BLaER1 (cell line): ENCODE measurements at regions not wholly inside any gene's neighbourhood (a gene's known extent, or its start where the extent isn't known, plus 50 kb on each side); places are given as distances from the start of the nearest gene placed in this dataset.

Experiments
- H3K27ac ChIP-seq: shearing (Covaris generic); formaldehyde crosslinking; 2 replicates; pipeline ENCODE4 v1.8.1; 2022
- H3K27me3 ChIP-seq: shearing (Covaris generic); formaldehyde crosslinking; 2 replicates; pipeline ENCODE4 v1.8.1; 2022
- H3K36me3 ChIP-seq: shearing (Covaris generic); formaldehyde crosslinking; 2 replicates; pipeline ENCODE4 v1.8.1; 2022
- H3K4me1 ChIP-seq: shearing (Covaris generic); formaldehyde crosslinking; 2 replicates; pipeline ENCODE4 v1.8.1; 2022
- H3K4me2 ChIP-seq: shearing (Covaris generic); formaldehyde crosslinking; 2 replicates; pipeline ENCODE4 v1.8.1; 2022
- H3K4me3 ChIP-seq: shearing (Covaris generic); formaldehyde crosslinking; 2 replicates; pipeline ENCODE4 v1.8.1; 2022
- H3K9ac ChIP-seq: shearing (Covaris generic); formaldehyde crosslinking; 2 replicates; pipeline ENCODE4 v1.8.1; 2022
- H3K9me3 ChIP-seq: shearing (Covaris generic); formaldehyde crosslinking; 2 replicates; pipeline ENCODE4 v1.8.1; 2022
- H4K20me1 ChIP-seq: shearing (Covaris generic); formaldehyde crosslinking; 2 replicates; pipeline ENCODE4 v1.8.1; 2022
- Cebpa-rat ChIP-seq: shearing (Covaris generic); IDR thresholded peaks from 2 replicates; pipeline ENCODE4 v1.8.1; 2022

GRCh38 chr20:21622097-21622857 is 83.2 kb upstream of the PAX1 start:
- Histone ChIP-seq H3K27me3 (no peaks in the 10 kb centered on the region), H3K4me1 (peaks cover 23% of the 10 kb centered on the region), H3K9ac (no peak overlapping the region), H3K36me3 (no peaks in the 10 kb centered on the region), H3K9me3 (peaks cover 32% of the 10 kb centered on the region), H3K27ac (no peak overlapping the region), H3K4me3 (no peak overlapping the region), H4K20me1 (no peaks in the 10 kb centered on the region), H3K4me2 (no peak overlapping the region)
- TF ChIP-seq Cebpa-rat = no peak

- H3K4me1 ChIP-seq = peaks cover 24% of the 10 kb centered on the region
- no peak overlapping the region for H3K9ac ChIP-seq
- H3K9me3 ChIP-seq = peaks cover 10% of the 10 kb centered on the region
- H3K27ac ChIP-seq = no peak overlapping the region
- no peak overlapping the region for H3K4me3 ChIP-seq
- no peaks in the 10 kb centered on the region for H4K20me1 ChIP-seq
- H3K27me3 ChIP-seq = no peaks in the 10 kb centered on the region
- H3K36me3 ChIP-seq = no peaks in the 10 kb centered on the region
- no peak for TF ChIP-seq Cebpa-rat
- H3K4me2 ChIP-seq = peak overlapping the region; percentile 50
Observed at GRCh38 chr20:21618759-21619416, 86.6 kb upstream of the PAX1 start.

- TF ChIP-seq Cebpa-rat = no peak
- no peak overlapping the region for H3K4me2 ChIP-seq
- H3K9ac ChIP-seq = no peak overlapping the region
- H3K4me1 ChIP-seq = peaks cover 22% of the 10 kb centered on the region
- no peaks in the 10 kb centered on the region for H3K9me3 ChIP-seq
- H3K27me3 ChIP-seq = no peaks in the 10 kb centered on the region
- H3K4me3 ChIP-seq = no peak overlapping the region
- no peaks in the 10 kb centered on the region for H3K36me3 ChIP-seq
- H3K27ac ChIP-seq = no peak overlapping the region
- H4K20me1 ChIP-seq = no peaks in the 10 kb centered on the region
Observed at GRCh38 chr20:21615617-21616080, 89.8 kb upstream of the PAX1 start.

- H3K36me3 ChIP-seq = no peaks in the 10 kb centered on the region
- no peaks in the 10 kb centered on the region for H4K20me1 ChIP-seq
- no peak overlapping the region for H3K4me3 ChIP-seq
- no peaks in the 10 kb centered on the region for H3K9me3 ChIP-seq
- no peak overlapping the region for H3K4me2 ChIP-seq
- peaks cover 22% of the 10 kb centered on the region for H3K4me1 ChIP-seq
- no peak for TF ChIP-seq Cebpa-rat
- H3K9ac ChIP-seq = no peak overlapping the region
- no peaks in the 10 kb centered on the region for H3K27me3 ChIP-seq
- no peak overlapping the region for H3K27ac ChIP-seq
Observed at GRCh38 chr20:21614980-21615379, 90.5 kb upstream of the PAX1 start.

- no peak for TF ChIP-seq Cebpa-rat
- Histone ChIP-seq H3K27ac (no peak overlapping the region), H3K9me3 (no peaks in the 10 kb centered on the region), H3K9ac (no peak overlapping the region), H4K20me1 (no peaks in the 10 kb centered on the region), H3K36me3 (no peaks in the 10 kb centered on the region), H3K4me2 (peak overlapping the region; percentile 30; the same call in 1 of the 2 replicates), H3K4me3 (no peak overlapping the region), H3K4me1 (peaks cover 14% of the 10 kb centered on the region), H3K27me3 (no peaks in the 10 kb centered on the region)
Observed at GRCh38 chr20:21613512-21613911, 92.0 kb upstream of the PAX1 start.

GRCh38 chr20:21609981-21610380 is 95.5 kb upstream of the PAX1 start:
- H3K27ac ChIP-seq = no peak overlapping the region
- peaks cover 10% of the 10 kb centered on the region for H3K4me1 ChIP-seq
- H3K36me3 ChIP-seq = no peaks in the 10 kb centered on the region
- peaks cover 30% of the 10 kb centered on the region for H3K9me3 ChIP-seq
- no peak overlapping the region for H3K4me2 ChIP-seq
- no peaks in the 10 kb centered on the region for H4K20me1 ChIP-seq
- no peak overlapping the region for H3K4me3 ChIP-seq
- H3K9ac ChIP-seq = no peak overlapping the region
- H3K27me3 ChIP-seq = no peaks in the 10 kb centered on the region
- no peak for TF ChIP-seq Cebpa-rat

GRCh38 chr20:21609221-21609620 is 95.4 kb upstream of the NKX2-2 start:
- no peak for TF ChIP-seq Cebpa-rat
- peaks cover 34% of the 10 kb centered on the region for H3K9me3 ChIP-seq

GRCh38 chr20:21608777-21609176 is 94.9 kb upstream of the NKX2-2 start:
- Histone ChIP-seq H3K4me2 (no peak overlapping the region), H3K36me3 (no peaks in the 10 kb centered on the region), H3K9ac (no peak overlapping the region), H3K9me3 (peaks cover 37% of the 10 kb centered on the region), H3K4me3 (no peak overlapping the region), H3K27me3 (no peaks in the 10 kb centered on the region), H3K4me1 (peaks cover 9% of the 10 kb centered on the region), H3K27ac (no peak overlapping the region), H4K20me1 (no peaks in the 10 kb centered on the region)
- no peak for TF ChIP-seq Cebpa-rat

More at GRCh38 chr20:21609221-21609620, 95.4 kb upstream of the NKX2-2 start:
- Histone ChIP-seq H3K27ac (no peak overlapping the region), H3K4me2 (no peak overlapping the region), H4K20me1 (no peaks in the 10 kb centered on the region), H3K27me3 (no peaks in the 10 kb centered on the region), H3K4me3 (no peak overlapping the region), H3K9ac (no peak overlapping the region), H3K4me1 (peaks cover 10% of the 10 kb centered on the region), H3K36me3 (no peaks in the 10 kb centered on the region)

- peaks cover 2% of the 10 kb centered on the region; the same call in 1 of the 2 replicates for H3K4me1 ChIP-seq
- no peak overlapping the region for H3K27ac ChIP-seq
- H4K20me1 ChIP-seq = no peaks in the 10 kb centered on the region
- H3K4me3 ChIP-seq = no peak overlapping the region
- no peak for TF ChIP-seq Cebpa-rat
- no peak overlapping the region for H3K9ac ChIP-seq
- H3K27me3 ChIP-seq = no peaks in the 10 kb centered on the region
- H3K9me3 ChIP-seq = peaks cover 38% of the 10 kb centered on the region
- no peak overlapping the region for H3K4me2 ChIP-seq
- H3K36me3 ChIP-seq = no peaks in the 10 kb centered on the region
Observed at GRCh38 chr20:21607971-21608725, 94.3 kb upstream of the NKX2-2 start.

- TF ChIP-seq Cebpa-rat = no peak
- Histone ChIP-seq H3K4me3 (no peak overlapping the region), H3K9me3 (peaks cover 75% of the 10 kb centered on the region), H3K4me2 (no peak overlapping the region), H3K27ac (no peak overlapping the region), H3K9ac (no peak overlapping the region), H3K4me1 (peaks cover 13% of the 10 kb centered on the region), H3K36me3 (no peaks in the 10 kb centered on the region), H4K20me1 (no peaks in the 10 kb centered on the region), H3K27me3 (no peaks in the 10 kb centered on the region)
Observed at GRCh38 chr20:21601799-21602198, 87.9 kb upstream of the NKX2-2 start.
